NCI-H2227 (cell line): ENCODE measurements at regions not wholly inside any gene's neighbourhood (a gene's known extent, or its start where the extent isn't known, plus 50 kb on each side); places are given as distances from the start of the nearest gene placed in this dataset.
"Not testable (repeated sequence)": the region's sequence is repeated elsewhere in the genome, so short reads cannot be mapped to it uniquely, and the experiment has no call there.

Experiments used
- DNase-seq: peaks from one replicate; lab custom pipeline; 2025; ENCODE audit not compliant: unreplicated experiment; lab: John Stamatoyannopoulos, UW

DNA sequence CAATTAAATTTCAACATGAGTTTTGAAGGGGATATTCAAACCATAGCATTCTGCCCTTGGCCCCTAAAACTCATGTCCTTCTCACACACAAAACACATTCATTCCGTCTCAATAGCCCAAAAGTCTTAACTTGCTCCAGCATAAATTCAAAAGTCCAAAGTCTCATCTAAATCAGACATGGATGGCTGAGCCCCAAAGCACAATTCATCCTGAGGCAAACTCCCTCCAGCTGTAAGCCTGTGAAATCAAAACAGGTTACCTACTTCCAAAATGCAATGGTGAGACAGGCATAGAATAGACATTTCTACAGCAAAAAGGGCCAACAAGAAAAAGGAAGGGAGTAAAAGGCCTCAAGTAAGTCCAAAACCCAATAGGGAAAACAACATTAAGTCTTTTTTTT, 245.8 kb downstream of the TTC32 start:
- no peak for DNase-seq

- DNase-seq = no peak
Measured at GRCh38 chr2:19654310-19655090, 247.3 kb downstream of the TTC32 start.

DNA sequence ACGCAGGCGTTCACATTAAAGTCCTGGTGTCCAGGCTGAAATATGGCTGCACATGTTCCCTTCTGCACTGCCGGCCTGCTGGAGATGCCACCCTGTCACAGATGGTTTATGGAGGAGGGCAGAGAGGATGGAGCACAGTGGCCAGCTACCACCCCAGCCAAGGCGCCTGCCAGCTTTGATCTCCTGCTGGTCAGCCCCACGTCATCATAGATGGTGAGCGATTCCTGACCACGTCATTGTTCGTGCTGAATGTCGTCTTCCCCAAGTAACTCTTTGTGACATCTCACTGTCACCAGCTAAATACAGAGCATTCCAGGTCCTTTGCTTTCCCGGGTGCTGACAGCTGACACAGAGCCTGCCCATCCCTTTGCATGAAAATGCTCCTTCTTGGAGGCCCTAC, 248.3 kb downstream of the TTC32 start:
- DNase-seq = no peak

GRCh38 chr2:19652811-19653210, 249.0 kb downstream of the TTC32 start:
- no peak for DNase-seq

DNA sequence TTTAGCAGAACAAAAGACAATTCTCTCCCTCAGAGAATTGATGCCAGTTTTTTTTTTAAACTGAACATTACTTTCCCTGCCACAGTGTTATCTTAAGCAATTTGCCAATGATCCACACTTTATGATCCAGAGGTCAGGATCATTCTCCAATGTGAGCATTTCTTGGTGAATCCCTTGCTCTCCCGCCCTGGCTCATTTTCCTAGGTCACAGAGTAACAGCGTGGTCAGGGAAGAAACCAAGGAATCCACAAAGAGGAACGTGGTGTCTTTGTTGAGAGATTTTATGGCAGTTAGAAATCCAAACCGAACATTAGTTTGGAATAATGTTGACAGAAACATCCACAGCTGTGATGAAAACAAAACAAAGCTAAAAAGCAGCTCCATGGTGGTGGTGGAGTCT, 250.3 kb downstream of the TTC32 start:
- no peak for DNase-seq

DNA sequence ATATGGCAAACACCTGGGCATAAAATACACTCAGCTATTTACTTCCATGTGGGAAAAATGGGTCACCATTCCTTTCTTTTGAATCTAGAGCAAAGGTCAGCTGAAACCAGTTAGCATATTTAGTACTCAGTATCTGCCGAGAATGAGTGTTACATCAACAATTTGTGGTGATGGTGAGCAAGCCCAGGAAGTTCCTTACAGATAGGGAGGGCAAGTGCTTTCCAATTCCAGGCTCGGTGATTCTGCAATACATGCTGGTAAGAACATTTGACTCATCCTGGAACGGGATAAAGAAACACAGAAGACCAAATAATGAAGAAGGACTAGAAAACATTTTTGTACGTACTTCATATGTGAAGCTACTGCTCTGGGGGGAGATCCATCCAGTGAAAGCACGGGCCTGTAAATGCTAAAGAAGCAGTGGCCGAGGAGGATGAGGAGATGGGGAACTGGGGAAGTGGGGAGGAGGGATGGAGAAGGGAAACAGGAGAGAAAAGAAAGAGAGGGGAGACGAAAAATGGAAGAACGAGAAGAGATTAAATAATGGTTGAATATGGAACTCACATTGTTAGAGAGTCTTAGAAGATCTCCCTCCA, 251.9 kb downstream of the TTC32 start:
- no peak for DNase-seq

DNA sequence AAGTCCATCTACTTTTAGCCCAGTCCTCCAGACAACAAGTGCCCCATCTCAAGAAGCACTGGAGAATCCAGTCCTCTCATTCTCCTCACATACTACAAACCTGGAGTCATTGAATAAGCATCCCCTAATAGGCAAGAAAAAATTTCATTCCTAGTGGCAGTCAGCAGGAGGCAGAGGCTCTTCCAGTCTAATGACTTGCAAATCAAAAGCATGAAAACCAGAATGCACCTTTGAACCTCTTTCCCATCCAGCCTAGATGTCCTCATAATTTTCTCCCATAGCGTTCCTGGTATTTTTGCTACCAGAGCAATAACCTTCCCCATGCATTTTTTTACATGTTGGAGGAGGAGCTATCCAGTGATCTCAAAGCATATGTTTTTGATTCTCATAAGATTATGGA, 252.6 kb downstream of the TTC32 start:
- DNase-seq = no peak

DNA sequence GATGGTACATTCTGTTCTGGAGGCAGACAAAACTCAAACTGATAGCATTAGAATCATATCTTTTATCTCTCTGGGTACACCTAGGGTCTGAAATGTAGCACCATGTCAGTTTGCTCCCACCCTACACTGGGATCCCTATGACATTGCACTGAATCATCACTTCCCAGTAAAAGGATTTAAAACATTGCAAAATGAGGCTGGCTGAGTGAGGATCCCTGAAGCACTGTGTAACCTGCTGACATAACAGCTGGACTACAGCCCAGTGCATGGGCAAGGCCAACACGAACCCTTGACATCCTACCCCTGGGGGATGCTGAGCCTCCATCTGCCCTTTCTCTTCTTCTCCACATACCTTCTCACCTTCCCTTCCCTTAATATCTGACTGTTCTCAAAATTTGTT, 253.2 kb downstream of the TTC32 start:
- DNase-seq = no peak

DNA sequence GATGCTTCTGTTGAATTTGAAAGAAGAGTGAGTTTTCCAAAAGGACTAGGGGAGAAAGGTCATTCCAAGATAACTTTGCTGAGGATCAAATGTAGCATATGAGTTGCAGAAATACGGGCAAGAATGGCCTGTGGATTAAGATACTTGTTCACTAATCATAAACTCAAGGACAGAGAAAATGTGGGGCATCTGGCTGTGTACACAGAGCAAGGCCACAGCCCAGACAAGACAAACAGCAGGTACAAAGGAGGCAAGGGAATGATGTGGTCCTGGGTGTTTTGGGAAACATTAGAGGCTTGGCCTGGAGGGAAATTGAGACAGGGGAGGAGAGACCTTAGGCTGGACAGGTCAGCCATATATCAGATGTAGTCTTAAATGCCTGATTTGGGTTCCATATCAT, 254.8 kb downstream of the TTC32 start:
- no peak for DNase-seq

DNA sequence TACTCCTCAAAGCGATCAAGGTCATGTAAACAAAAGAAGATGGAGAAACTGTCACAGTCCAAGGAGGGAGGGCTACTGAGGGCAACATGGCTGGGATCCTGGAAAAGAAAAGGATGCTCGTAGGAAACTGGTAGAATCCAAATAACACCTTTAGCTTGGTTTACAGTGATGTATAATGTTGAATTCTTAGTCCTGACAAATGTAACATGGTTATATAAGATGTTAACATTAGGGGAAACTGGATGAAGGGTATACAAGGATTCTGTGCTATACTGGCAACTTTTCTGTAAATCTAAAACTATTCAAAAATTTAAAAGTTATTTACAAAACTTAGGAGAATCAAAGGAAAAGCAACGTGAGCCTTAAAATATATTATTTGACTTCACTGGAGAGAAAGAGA, 257.0 kb downstream of the TTC32 start:
- DNase-seq = no peak

- no peak for DNase-seq
Measured at GRCh38 chr2:19643117-19643518, 258.7 kb downstream of the TTC32 start.

- no peak for DNase-seq
Measured at GRCh38 chr2:19642501-19642900, 259.3 kb downstream of the TTC32 start.

DNA sequence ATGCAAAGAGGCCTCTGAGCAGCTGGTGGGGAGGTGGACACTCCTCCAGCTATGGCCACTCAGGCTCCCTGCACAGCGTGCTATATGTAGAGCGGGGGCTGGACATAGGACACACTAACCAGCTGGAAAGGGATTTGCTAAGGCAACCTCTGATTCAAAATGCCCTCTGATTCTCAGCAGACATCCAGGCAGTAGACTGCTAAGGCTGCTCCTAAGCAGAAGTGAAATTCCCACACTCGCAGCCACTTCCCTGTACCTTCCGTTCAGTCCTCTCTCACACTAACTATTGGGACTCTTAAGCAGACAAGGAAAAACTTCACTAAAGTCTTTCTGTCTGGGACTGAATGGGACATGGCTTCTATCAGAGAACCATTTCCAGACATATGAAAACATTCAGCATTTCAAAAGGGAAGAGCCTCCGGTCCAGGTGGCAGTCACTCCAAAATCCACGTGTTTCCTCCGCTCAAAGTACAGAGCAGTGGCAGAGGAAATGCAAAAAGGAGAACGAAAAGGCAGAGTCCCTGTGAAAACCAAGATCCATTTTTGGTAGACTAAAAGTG, 265.8 kb downstream of the TTC32 start:
- DNase-seq = no peak

DNA sequence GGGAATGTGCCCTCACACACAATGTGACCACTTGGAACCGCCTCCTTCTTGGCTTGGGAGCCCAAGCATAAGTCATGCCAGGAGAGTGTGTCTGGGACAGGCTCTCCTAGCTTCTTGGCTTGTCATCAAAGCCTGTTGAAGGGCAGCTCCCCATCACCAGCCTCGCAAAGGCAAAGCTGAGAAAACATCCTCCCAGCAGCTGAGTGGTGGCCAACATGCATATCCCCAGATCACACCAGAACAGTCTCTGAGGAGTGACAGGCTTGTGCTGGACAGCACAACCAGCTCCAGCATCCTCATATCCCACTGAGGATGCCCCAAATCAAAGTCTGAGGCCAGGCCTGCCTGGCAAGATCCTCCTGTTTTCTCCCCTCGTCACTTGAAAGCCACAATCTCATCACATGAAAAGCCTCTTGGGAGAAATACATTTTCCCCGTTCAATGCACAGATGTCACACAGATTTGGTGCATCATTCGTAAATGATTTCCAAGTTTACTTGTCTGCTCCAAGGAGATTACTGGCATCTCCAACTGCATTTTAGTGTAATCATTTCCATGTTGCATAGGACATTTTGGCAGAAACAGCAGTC, 269.3 kb downstream of the TTC32 start:
- DNase-seq = no peak

DNA sequence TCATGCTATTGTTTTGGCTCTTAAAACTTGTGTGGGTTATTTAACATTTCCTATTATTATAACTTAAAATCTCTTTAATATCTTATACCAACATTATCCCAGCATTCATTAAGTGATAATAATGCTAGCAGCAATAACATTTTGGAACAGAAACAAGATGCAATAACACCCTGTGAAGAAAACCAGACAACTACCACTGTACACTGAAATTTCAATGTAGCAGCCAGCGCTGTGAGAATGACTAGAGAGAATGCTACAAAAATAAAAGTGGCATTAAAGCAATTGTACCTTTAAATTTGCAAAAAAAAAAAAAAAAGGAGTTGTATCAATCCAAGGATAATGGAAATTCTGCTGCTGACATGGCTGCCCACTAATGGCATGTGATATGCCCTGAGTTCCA, 269.9 kb downstream of the TTC32 start:
- DNase-seq = no peak

DNA sequence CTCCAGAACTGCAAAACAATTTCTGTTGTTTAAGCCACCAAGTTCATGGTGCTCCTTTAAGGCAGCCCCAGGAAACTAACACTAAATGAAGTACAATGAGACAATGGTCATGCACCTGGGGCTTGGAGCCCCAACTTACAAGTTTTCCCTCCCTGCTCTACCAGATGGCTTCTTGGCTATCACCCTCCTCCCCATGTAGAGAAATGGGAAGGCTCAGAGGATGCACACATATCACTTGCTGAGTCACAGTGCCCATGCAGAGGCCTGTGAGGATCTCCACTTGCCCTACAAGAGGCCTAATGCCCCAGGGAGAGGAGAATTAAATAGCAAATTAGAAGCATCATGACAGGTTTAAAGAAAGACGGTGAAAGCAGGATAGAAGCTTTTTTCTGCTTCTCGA, 270.9 kb downstream of the TTC32 start:
- DNase-seq = no peak

DNA sequence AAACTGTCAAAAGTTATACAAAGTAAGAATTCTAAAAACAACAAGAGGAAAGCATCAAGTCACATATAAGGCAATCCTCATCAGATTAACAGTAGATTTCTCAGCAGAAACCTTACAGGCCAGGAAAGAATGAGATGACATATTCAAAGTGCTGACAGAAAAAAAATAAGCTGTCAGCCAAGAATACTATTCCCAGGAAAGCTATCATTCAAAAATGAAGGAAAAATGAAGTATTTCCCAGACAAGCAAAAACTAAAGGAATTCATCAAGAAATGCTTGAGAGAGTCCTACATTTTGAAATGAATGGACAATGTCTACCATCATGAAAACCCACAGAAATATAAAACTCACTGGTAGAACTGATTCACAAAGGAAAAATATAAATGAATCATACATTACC, 268.9 kb upstream of the OSR1 start:
- no peak for DNase-seq

DNA sequence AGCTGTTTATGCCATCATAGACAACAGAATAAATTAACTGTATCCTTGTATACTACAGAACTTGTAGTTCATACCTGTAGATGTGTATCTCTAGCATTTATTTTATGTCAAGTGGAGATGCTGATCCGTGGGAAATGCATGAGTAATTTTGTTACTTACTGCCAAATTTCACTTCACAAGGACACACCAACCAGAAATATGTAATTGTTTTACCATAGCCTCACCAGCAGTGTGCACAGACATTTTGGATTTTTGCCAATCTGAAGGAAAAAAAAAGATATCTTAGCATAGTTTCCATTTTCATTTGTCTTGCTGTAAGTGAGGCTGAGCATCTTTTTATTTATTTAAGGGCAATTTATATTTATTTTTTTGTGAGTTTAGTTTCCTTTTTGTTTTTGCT, 265.1 kb upstream of the OSR1 start:
- no peak for DNase-seq

GRCh38 chr2:19617257-19617848, 258.9 kb upstream of the OSR1 start:
- DNase-seq = no peak

DNA sequence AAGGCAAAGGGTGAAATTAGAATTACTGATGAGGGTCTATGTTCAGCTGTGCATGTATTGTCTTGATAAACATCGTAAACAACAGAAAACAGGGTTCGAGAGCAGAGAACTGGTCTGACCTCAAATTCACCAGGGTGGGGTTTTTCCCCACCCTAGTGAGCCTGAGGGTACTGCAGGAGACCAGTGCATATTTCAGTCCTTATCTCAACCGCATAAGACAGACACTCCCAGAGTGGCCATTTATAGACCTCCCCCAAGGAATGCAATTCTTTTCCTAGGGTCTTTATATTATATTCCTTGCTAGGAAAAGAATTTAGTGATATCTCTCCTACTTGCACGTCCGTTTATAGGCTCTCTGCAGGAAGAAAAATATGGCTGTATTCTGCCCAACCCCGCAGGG, 257.0 kb upstream of the OSR1 start:
- DNase-seq = not testable (repeated sequence)

- DNase-seq = no peak
Measured at GRCh38 chr2:19614066-19614465, 255.6 kb upstream of the OSR1 start.
